ENCODE measurements at regions not wholly inside any gene's neighbourhood (a gene's known extent, or its start where the extent isn't known, plus 50 kb on each side); places are given as distances from the start of the nearest gene placed in this dataset.

GRCh38 chr9:73093016-73093739, 58.5 kb upstream of the ANXA1 start:
- TF ChIP-seq TAF1 (IDR thresholded peaks at IDR 0.05; ENCODE audit: borderline replicate concordance, low read depth, low read length) (no peak), POLR2A (IDR thresholded peaks at IDR 0.05; ENCODE audit: low read depth, low read length) (no peak), POLR2AphosphoS5 (IDR thresholded peaks at IDR 0.05; ENCODE audit: low read depth, low read length) (no peak)
